Lung (tissue), 11 donors: ENCODE measurements at regions not wholly inside any gene's neighbourhood (a gene's known extent, or its start where the extent isn't known, plus 50 kb on each side); places are given as distances from the start of the nearest gene placed in this dataset.

Source experiments
- ATAC-seq: fragments of 200-7000 bp; cut with Tn5 transposase; one replicate; pipeline ENCODE4 v1.9.1; 2020; ENCODE audit warnings: moderate number of reproducible peaks; ENCODE audit not compliant: insufficient read depth, low FRiP score
- DNase-seq, 3 donors: peaks; one replicate each; pipeline ENCODE4 v3.0.0-alpha.2; 2013 to 2017
- H3K27ac ChIP-seq, 2 donors: one replicate each; pipeline ENCODE4 v1.5.1; 2013; ENCODE audit warnings: mild to moderate bottlenecking in 2 of 2, moderate library complexity in 2 of 2, control low read depth in 1 of 2, inconsistent platforms in 1 of 2, low read depth in 1 of 2, low read length in 1 of 2
- H3K27me3 ChIP-seq, 3 donors: one replicate each; pipeline ENCODE4 v1.5.1; 2013; ENCODE audit warnings: low read length in 2 of 3; ENCODE audit not compliant: control insufficient read depth in 3 of 3, insufficient read depth in 3 of 3
- H3K36me3 ChIP-seq, 4 donors: one replicate each; pipeline ENCODE4 v1.5.1; 2013; ENCODE audit warnings: low read length in 4 of 4, mild to moderate bottlenecking in 1 of 4, moderate library complexity in 1 of 4; ENCODE audit not compliant: control insufficient read depth in 4 of 4, insufficient read depth in 4 of 4
- H3K4me1 ChIP-seq, 5 donors: one replicate each; pipeline ENCODE4 v1.5.1; 2013; ENCODE audit warnings: low read length in 5 of 5, mild to moderate bottlenecking in 2 of 5, moderate library complexity in 1 of 5; ENCODE audit not compliant: control insufficient read depth in 5 of 5, insufficient read depth in 5 of 5
- H3K4me3 ChIP-seq: one replicate; pipeline ENCODE4 v1.5.1; 2013; ENCODE audit warnings: mild to moderate bottlenecking, control low read depth, moderate library complexity
- H3K9ac ChIP-seq, 2 donors: one replicate each; pipeline ENCODE4 v1.5.1; 2013; ENCODE audit warnings: low read length in 2 of 2, control low read depth in 1 of 2; ENCODE audit not compliant: insufficient read depth in 1 of 2
- H3K9me3 ChIP-seq, 4 donors: one replicate each; pipeline ENCODE4 v1.5.1; 2013; ENCODE audit warnings: low read length in 3 of 4, mild to moderate bottlenecking in 1 of 4, moderate library complexity in 1 of 4; ENCODE audit not compliant: control insufficient read depth in 4 of 4, insufficient read depth in 3 of 4
- CTCF ChIP-seq: IDR thresholded peaks from 2 replicates; pipeline ENCODE4 v1.5.1; 2012; ENCODE audit warnings: mild to moderate bottlenecking; ENCODE audit errors: control extremely low read depth, extremely low read depth
- WGBS, 2 donors: extraction: QIAGEN DNeasy Blood & Tissue Kit; methylation state at CpG; one replicate each; pipeline ENCODE4 v1.1.7; 2013; 5-methylcytosine and 5-hydroxymethylcytosine counted together
- donor health status: control.
- donor health status: control.
- donor health status: Bipolar disorder and iron deficiency.
- donor health status: healthy.
- donor health status: DM: yes; HTN: yes; CAD: no.

DNA sequence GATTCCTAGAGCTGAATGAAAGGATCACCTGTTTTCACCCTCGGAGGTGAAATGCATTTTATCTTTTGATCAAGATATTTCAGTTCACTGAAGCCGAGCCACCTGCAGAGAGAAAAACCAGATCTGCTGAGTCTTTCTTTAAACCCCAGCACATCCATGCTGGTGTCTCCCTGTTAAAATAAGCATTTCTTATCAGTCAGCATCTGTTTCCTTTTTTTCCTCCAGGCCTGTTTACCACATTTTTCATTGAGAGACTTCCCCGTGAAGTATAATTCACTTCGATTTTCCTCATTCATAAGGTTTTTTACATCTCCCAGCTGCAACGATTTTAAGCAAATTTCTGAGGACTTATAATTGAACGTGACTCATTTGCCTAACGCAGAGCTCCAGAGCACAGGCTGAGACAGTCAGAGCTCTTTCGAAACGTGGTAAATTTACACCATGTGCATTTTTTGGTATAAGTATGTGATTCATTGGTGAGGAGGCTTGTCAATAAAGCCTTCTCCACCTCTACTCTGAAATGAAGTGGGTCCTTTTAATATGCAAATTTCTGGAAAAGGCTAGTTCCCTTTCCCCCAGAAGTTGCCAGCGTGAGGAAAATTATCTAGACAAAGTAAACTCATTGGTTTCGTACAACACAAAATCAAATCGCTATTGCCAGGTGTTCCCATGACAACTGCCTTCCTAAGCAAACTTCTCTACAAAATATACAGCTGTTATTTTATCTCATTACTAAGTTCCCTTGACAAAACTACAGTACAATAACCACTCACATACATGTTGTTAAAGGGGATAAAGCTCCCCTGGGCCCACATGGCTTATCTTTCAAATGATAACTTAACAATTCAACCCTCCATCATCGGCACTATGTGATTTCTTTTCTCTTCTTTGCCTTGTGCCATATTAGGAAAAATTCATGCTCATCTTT, 374.8 kb upstream of the AKR1E2 start:
- no peaks in the 10 kb centered on the region for H3K36me3 ChIP-seq
- WGBS, 2 donors, result 19 to 36% methylated on average over 13 of the region's 13 CpGs
- H3K27me3 ChIP-seq, result no peaks in the 10 kb centered on the region
- peaks cover 0 to 23% (median 3%) of the 10 kb centered on the region in 5 donors for H3K4me1 ChIP-seq
- H3K9me3 ChIP-seq, result no peaks in the 10 kb centered on the region
- ATAC-seq (peak; percentile 70), DNase-seq (peak in 2 of 3 donors; percentile 50 to 52)
- no peak overlapping the region for H3K4me3 ChIP-seq
- H3K27ac ChIP-seq, result no peak overlapping the region
- TF ChIP-seq CTCF, result no peak
- no peak overlapping the region for H3K9ac ChIP-seq

DNA sequence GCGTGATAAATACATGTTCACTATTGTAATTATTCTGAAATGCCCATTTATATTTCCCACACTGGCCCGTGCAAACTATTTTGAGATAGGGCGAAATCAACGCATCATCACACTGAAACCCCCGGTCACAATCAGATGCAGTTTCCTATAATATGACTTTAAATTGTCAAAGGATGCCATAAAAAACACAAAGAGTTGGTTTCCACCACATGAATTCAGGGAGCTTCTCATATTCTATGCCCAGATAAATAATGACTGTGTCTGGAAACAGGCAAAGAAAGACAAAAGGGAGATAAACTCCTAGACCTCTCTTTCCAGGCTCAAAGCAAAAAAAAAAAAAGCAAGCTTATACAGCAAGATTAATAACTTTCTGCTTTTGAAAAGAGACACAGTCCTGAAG, 375.8 kb upstream of the AKR1E2 start:
- H3K9me3 ChIP-seq, result no peaks in the 10 kb centered on the region
- H3K27me3 ChIP-seq, result no peaks in the 10 kb centered on the region
- 95 to 98% methylated on average over 5 of the region's 5 CpGs for WGBS, 2 donors
- H3K36me3 ChIP-seq, result no peaks in the 10 kb centered on the region
- H3K27ac ChIP-seq, result no peak overlapping the region
- no peak overlapping the region for H3K4me3 ChIP-seq
- no peak for TF ChIP-seq CTCF
- no peak overlapping the region for H3K9ac ChIP-seq
- no peak for ATAC-seq
- H3K4me1 ChIP-seq, result peaks cover 0 to 23% (median 3%) of the 10 kb centered on the region in 5 donors
- DNase-seq, result no peak

DNA sequence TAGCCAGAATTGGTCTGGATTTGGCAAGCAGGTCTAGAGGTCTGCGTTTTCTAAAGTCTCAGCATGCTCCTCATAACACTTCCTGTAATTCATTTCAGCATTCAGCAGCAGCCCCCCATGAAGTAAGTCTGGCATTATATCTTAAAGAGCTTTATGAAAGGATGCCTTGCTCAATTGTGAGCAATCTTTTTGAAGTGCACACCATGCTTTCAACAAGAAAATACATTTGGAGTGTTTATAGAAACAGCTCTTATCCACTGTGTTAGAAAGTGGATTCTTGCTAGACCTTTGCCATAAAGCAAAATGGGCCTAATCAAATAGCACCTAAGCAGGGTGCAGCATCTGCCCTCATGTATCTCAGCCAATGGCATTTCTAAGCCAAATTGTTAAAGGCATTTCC, 378.0 kb upstream of the AKR1E2 start:
- no peak for ATAC-seq

More for the DNA sequence above, 378.0 kb upstream of the AKR1E2 start:
- peaks cover 0 to 5% (median 3%) of the 10 kb centered on the region in 4 donors for H3K9me3 ChIP-seq
- no peaks in the 10 kb centered on the region for H3K36me3 ChIP-seq
- no peak overlapping the region for H3K9ac ChIP-seq
- WGBS, 2 donors, result 15 to 37% methylated on average over 1 of the region's 1 CpG
- TF ChIP-seq CTCF, result no peak
- no peak overlapping the region for H3K4me3 ChIP-seq
- DNase-seq, result peak; percentile 40 to 87 (median 84)
- no peak overlapping the region for H3K27ac ChIP-seq
- peaks cover 0 to 23% (median 3%) of the 10 kb centered on the region in 5 donors for H3K4me1 ChIP-seq
- no peaks in the 10 kb centered on the region for H3K27me3 ChIP-seq
